ENCODE measurements at regions not wholly inside any gene's neighbourhood (a gene's known extent, or its start where the extent isn't known, plus 50 kb on each side); places are given as distances from the start of the nearest gene placed in this dataset.

GRCh38 chr1:95583661-95584210, 349.7 kb downstream of the RWDD3 start:
- TF ChIP-seq, protein P1, sequence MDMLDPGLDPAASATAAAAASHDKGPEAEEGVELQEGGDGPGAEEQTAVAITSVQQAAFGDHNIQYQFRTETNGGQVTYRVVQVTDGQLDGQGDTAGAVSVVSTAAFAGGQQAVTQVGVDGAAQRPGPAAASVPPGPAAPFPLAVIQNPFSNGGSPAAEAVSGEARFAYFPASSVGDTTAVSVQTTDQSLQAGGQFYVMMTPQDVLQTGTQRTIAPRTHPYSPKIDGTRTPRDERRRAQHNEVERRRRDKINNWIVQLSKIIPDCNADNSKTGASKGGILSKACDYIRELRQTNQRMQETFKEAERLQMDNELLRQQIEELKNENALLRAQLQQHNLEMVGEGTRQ (IDR thresholded peaks at IDR 0.05; ENCODE audit: borderline replicate concordance, low read depth, low read length) = no peak
- TF ChIP-seq, protein P2, sequence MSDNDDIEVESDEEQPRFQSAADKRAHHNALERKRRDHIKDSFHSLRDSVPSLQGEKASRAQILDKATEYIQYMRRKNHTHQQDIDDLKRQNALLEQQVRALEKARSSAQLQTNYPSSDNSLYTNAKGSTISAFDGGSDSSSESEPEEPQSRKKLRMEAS (IDR thresholded peaks at IDR 0.05; ENCODE audit: low read depth) = no peak
- TF ChIP-seq, protein P3, sequence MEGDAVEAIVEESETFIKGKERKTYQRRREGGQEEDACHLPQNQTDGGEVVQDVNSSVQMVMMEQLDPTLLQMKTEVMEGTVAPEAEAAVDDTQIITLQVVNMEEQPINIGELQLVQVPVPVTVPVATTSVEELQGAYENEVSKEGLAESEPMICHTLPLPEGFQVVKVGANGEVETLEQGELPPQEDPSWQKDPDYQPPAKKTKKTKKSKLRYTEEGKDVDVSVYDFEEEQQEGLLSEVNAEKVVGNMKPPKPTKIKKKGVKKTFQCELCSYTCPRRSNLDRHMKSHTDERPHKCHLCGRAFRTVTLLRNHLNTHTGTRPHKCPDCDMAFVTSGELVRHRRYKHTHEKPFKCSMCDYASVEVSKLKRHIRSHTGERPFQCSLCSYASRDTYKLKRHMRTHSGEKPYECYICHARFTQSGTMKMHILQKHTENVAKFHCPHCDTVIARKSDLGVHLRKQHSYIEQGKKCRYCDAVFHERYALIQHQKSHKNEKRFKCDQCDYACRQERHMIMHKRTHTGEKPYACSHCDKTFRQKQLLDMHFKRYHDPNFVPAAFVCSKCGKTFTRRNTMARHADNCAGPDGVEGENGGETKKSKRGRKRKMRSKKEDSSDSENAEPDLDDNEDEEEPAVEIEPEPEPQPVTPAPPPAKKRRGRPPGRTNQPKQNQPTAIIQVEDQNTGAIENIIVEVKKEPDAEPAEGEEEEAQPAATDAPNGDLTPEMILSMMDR (IDR thresholded peaks at IDR 0.05) = no peak
- TF ChIP-seq ZBTB33 (IDR thresholded peaks at IDR 0.05; ENCODE audit: borderline replicate concordance, low read depth) (no peak), EP300 (IDR thresholded peaks at IDR 0.05; ENCODE audit: borderline replicate concordance in 1 of 2, low read depth in 1 of 2, low read length in 1 of 2) (no peak), POLR2AphosphoS5 (IDR thresholded peaks at IDR 0.05; ENCODE audit: low read depth, low read length) (no peak)

Data from SK-N-SH (cell line).